ENCODE measurements at regions not wholly inside any gene's neighbourhood (a gene's known extent, or its start where the extent isn't known, plus 50 kb on each side); places are given as distances from the start of the nearest gene placed in this dataset.
A peak's percentile ranks its signal among the peaks of the same experiment; 100 is the strongest.

GRCh38 chr3:196143708-196144382, 62.0 kb upstream of the TFRC start:
- WGBS, 5 donors: 91 to 98% (median 94%) methylated on average over 17 of the region's 17 CpGs
- Histone ChIP-seq H3K4me3 (peak overlapping the region in 1 of 8 donors; percentile 10), H3K27me3 (replicated peaks in 1 of 7) (no peaks in the 10 kb centered on the region), H3K9me3 (no peaks in the 10 kb centered on the region), H3K36me3 (no peaks in the 10 kb centered on the region), H3K4me1 (peaks cover 0 to 41% (median 9%) of the 10 kb centered on the region in 6 donors), H3K27ac (peak overlapping the region in 4 of 8 donors; percentile 22 to 58 (median 40))
- TF ChIP-seq CTCF (IDR thresholded peaks at IDR 0.05 in 8 of 11, conservative IDR thresholded peaks at IDR 0.05 in 3 of 11): no peak
- TF ChIP-seq POLR2AphosphoS5 (IDR thresholded peaks at IDR 0.05): no peak
- no peak for DNase-seq
- intact Hi-C loops (cut with DNase I; ENCODE audit: low total_unique reads): no loop called here

DNA sequence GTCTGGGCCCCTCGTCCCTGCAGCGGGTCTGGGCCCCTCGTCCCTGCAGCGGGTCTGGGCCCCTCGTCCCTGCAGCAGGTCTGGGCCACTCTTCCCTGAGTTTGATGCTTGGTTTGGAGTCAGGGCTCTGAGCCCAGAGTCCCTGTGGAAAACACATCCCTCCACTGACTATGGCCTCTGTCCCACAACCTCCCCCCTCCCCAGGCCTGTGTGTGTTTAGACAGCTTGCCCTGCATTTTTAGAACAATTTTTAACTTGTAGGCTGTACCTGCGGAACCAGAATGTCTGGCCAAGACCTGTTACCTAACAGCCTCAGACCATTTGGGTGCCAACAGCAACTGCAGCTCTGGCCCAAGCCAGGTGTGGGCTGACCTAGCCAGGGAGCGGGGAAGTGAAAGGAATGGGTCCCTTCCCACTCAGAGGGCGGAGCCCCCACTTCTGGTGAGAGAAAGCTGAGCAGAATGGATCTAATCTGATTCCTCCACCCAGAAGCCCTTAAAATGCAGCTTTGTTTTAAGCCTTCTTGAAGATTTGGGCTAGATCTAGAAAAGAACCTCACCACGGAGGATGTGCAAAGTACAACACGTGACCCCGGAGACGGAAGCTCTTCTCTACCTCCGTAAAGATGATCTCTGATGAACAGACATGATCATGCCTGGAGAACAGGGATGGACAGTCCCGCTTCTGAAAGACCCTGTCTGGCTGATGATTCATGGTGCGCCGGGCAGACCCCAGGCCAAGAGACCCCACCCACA, 60.5 kb upstream of the TFRC start:
- Histone ChIP-seq H3K36me3 (no peaks in the 10 kb centered on the region), H3K27ac (no peak overlapping the region), H3K27me3 (replicated peaks in 1 of 7) (no peaks in the 10 kb centered on the region), H3K4me3 (no peak overlapping the region), H3K4me1 (peaks cover 0 to 41% (median 9%) of the 10 kb centered on the region in 6 donors), H3K9me3 (no peaks in the 10 kb centered on the region)
- TF ChIP-seq CTCF (IDR thresholded peaks at IDR 0.05 in 8 of 11, conservative IDR thresholded peaks at IDR 0.05 in 3 of 11) (no peak), POLR2AphosphoS5 (IDR thresholded peaks at IDR 0.05) (no peak), POLR2A (IDR thresholded peaks at IDR 0.05) (no peak)
- DNase-seq: no peak
- intact Hi-C loops (cut with DNase I; ENCODE audit: low total_unique reads): no loop called here
- 89 to 96% (median 91%) methylated on average over 14 to 16 of the region's 16 CpGs for whole genome bisulfite sequencing, 5 donors

GRCh38 chr3:196141866-196142201, 59.9 kb upstream of the TFRC start:
- no peaks in the 10 kb centered on the region for H3K27me3 ChIP-seq (replicated peaks in 1 of 7)
- no peak for TF ChIP-seq CTCF (IDR thresholded peaks at IDR 0.05 in 8 of 11, conservative IDR thresholded peaks at IDR 0.05 in 3 of 11)
- TF ChIP-seq POLR2A (IDR thresholded peaks at IDR 0.05): no peak
- TF ChIP-seq POLR2AphosphoS5 (IDR thresholded peaks at IDR 0.05): no peak
- H3K4me3 ChIP-seq: no peak overlapping the region
- no peak for DNase-seq
- H3K27ac ChIP-seq: no peak overlapping the region
- H3K4me1 ChIP-seq: peaks cover 0 to 41% (median 9%) of the 10 kb centered on the region in 6 donors
- no peaks in the 10 kb centered on the region for H3K36me3 ChIP-seq
- no peaks in the 10 kb centered on the region for H3K9me3 ChIP-seq
- 84 to 95% (median 87%) methylated on average over 6 of the region's 6 CpGs for WGBS, 5 donors
- intact Hi-C loops (cut with DNase I; ENCODE audit: low total_unique reads): no loop called here
